ENCODE measurements at regions not wholly inside any gene's neighbourhood (a gene's known extent, or its start where the extent isn't known, plus 50 kb on each side); places are given as distances from the start of the nearest gene placed in this dataset.
A peak's percentile ranks its signal among the peaks of the same experiment; 100 is the strongest.
"Not testable (repeated sequence)": the region's sequence is repeated elsewhere in the genome, so short reads cannot be mapped to it uniquely, and the experiment has no call there.

- DNase-seq (ENCODE audit: low spot score) = no peak
Observed at GRCh38 chr4:130073145-130073790, 977.3 kb downstream of the C4orf33 start.

GRCh38 chr4:130074096-130074495 lies 978.1 kb downstream of the C4orf33 start:
- DNase-seq (ENCODE audit: low spot score) = no peak

- no peak for DNase-seq (ENCODE audit: low spot score)
Observed at GRCh38 chr4:130077275-130077674, 981.3 kb downstream of the C4orf33 start.

- not testable (repeated sequence) for DNase-seq (ENCODE audit: low spot score)
Observed at GRCh38 chr4:130079027-130079426, 983.1 kb downstream of the C4orf33 start.

- no peak for DNase-seq (ENCODE audit: low spot score)
Observed at GRCh38 chr4:130080872-130081451, 985.0 kb downstream of the C4orf33 start.

- no peak for DNase-seq (ENCODE audit: low spot score)
Observed at GRCh38 chr4:130090427-130090826, 994.5 kb downstream of the C4orf33 start.

- no peak for DNase-seq (ENCODE audit: low spot score)
Observed at GRCh38 chr4:130092187-130093015, 996.4 kb downstream of the C4orf33 start.

- DNase-seq (ENCODE audit: low spot score) = no peak
Observed at GRCh38 chr4:130099105-130099504, 1003.2 kb downstream of the C4orf33 start.

GRCh38 chr4:130110189-130110588 lies 1014.2 kb downstream of the C4orf33 start:
- DNase-seq (ENCODE audit: low spot score) = no peak

GRCh38 chr4:130110770-130111169 lies 1014.8 kb downstream of the C4orf33 start:
- DNase-seq (ENCODE audit: low spot score) = no peak

- no peak for DNase-seq (ENCODE audit: low spot score)
Observed at GRCh38 chr4:130124066-130124465, 1028.1 kb downstream of the C4orf33 start.

GRCh38 chr4:130125467-130125866 lies 1029.5 kb downstream of the C4orf33 start:
- DNase-seq (ENCODE audit: low spot score) = peak; percentile 9

GRCh38 chr4:130127297-130127696 lies 1031.3 kb downstream of the C4orf33 start:
- DNase-seq (ENCODE audit: low spot score) = no peak

- DNase-seq (ENCODE audit: low spot score) = no peak
Observed at GRCh38 chr4:130131536-130131935, 1035.6 kb downstream of the C4orf33 start.

GRCh38 chr4:130141651-130142050 lies 1045.7 kb downstream of the C4orf33 start:
- no peak for DNase-seq (ENCODE audit: low spot score)

GRCh38 chr4:130143656-130144055 lies 1047.7 kb downstream of the C4orf33 start:
- no peak for DNase-seq (ENCODE audit: low spot score)

GRCh38 chr4:130146773-130147172 lies 1050.8 kb downstream of the C4orf33 start:
- DNase-seq (ENCODE audit: low spot score) = no peak

- DNase-seq (ENCODE audit: low spot score) = no peak
Observed at GRCh38 chr4:130147641-130148040, 1051.7 kb downstream of the C4orf33 start.

GRCh38 chr4:130154901-130155300 lies 1058.9 kb downstream of the C4orf33 start:
- DNase-seq (ENCODE audit: low spot score) = peak; percentile 6

GRCh38 chr4:130163701-130164100 lies 1067.7 kb downstream of the C4orf33 start:
- no peak for DNase-seq (ENCODE audit: low spot score)

GRCh38 chr4:130165381-130165780 lies 1069.4 kb downstream of the C4orf33 start:
- DNase-seq (ENCODE audit: low spot score) = no peak

- no peak for DNase-seq (ENCODE audit: low spot score)
Observed at GRCh38 chr4:130172156-130172555, 1076.2 kb downstream of the C4orf33 start.

GRCh38 chr4:130178106-130178505 lies 1082.2 kb downstream of the C4orf33 start:
- DNase-seq (ENCODE audit: low spot score) = no peak
